CD4-positive, alpha-beta T cell treated with Interleukin-12 subunit alpha and Interleukin-12 subunit beta, for 1 hour (primary cell): ENCODE measurements at regions not wholly inside any gene's neighbourhood (a gene's known extent, or its start where the extent isn't known, plus 50 kb on each side); places are given as distances from the start of the nearest gene placed in this dataset.
A peak's percentile ranks its signal among the peaks of the same experiment; 100 is the strongest.

ENCODE experiments used
- DNase-seq: peaks from one replicate; pipeline ENCODE4 v3.0.0-alpha.2; 2020

- DNase-seq, result no peak
These were observed 115.5 kb downstream of the TWIST2 start for GRCh38 chr2:238963161-238963970.

GRCh38 chr2:238963971-238964328 is 116.1 kb downstream of the TWIST2 start:
- DNase-seq, result no peak

GRCh38 chr2:238964544-238965067 is 116.7 kb downstream of the TWIST2 start:
- no peak for DNase-seq

GRCh38 chr2:238965371-238966071 is 117.6 kb downstream of the TWIST2 start:
- DNase-seq, result no peak

GRCh38 chr2:238966072-238966937 is 118.4 kb downstream of the TWIST2 start:
- DNase-seq, result no peak

- DNase-seq, result no peak
These were observed 119.4 kb downstream of the TWIST2 start for GRCh38 chr2:238967031-238967977.

- no peak for DNase-seq
These were observed 120.1 kb downstream of the TWIST2 start for GRCh38 chr2:238967978-238968360.

- DNase-seq, result no peak
These were observed 120.9 kb downstream of the TWIST2 start for GRCh38 chr2:238968616-238969384.

- DNase-seq, result no peak
These were observed 122.0 kb downstream of the TWIST2 start for GRCh38 chr2:238969857-238970256.

GRCh38 chr2:238970553-238971081 is 122.7 kb downstream of the TWIST2 start:
- DNase-seq, result peak; percentile 31

GRCh38 chr2:238971318-238972145 is 123.6 kb downstream of the TWIST2 start:
- DNase-seq, result no peak

GRCh38 chr2:238972146-238972445 is 124.2 kb downstream of the TWIST2 start:
- no peak for DNase-seq

GRCh38 chr2:238973038-238973739 is 125.3 kb downstream of the TWIST2 start:
- no peak for DNase-seq

- DNase-seq, result no peak
These were observed 126.2 kb downstream of the TWIST2 start for GRCh38 chr2:238974081-238974480.

GRCh38 chr2:238974501-238975166 is 126.7 kb downstream of the TWIST2 start:
- no peak for DNase-seq

GRCh38 chr2:238975408-238975807 is 127.5 kb downstream of the TWIST2 start:
- DNase-seq, result no peak

- DNase-seq, result no peak
These were observed 130.6 kb downstream of the TWIST2 start for GRCh38 chr2:238978497-238978896.

GRCh38 chr2:238979636-238980035 is 131.8 kb downstream of the TWIST2 start:
- no peak for DNase-seq
